ENCODE measurements at regions not wholly inside any gene's neighbourhood (a gene's known extent, or its start where the extent isn't known, plus 50 kb on each side); places are given as distances from the start of the nearest gene placed in this dataset.

- TF ChIP-seq CTCF (IDR thresholded peaks at IDR 0.05; ENCODE audit: insufficient read depth, low read depth, low read length) (no peak), EZH2 (IDR thresholded peaks at IDR 0.05; ENCODE audit: insufficient read depth, low read length) (no peak)
Measured at GRCh38 chr13:107234319-107235073, 666.6 kb upstream of the ARGLU1 start.

Data from astrocyte (in vitro differentiated cells and primary cell).